DMS53 treated with DMSO at 0.1 percent for 48 hours (cell line): ENCODE measurements at regions not wholly inside any gene's neighbourhood (a gene's known extent, or its start where the extent isn't known, plus 50 kb on each side); places are given as distances from the start of the nearest gene placed in this dataset.

Experiments used
- DNase-seq: peaks from one replicate; lab custom pipeline; 2025; ENCODE audit not compliant: unreplicated experiment; lab: John Stamatoyannopoulos, UW

DNA sequence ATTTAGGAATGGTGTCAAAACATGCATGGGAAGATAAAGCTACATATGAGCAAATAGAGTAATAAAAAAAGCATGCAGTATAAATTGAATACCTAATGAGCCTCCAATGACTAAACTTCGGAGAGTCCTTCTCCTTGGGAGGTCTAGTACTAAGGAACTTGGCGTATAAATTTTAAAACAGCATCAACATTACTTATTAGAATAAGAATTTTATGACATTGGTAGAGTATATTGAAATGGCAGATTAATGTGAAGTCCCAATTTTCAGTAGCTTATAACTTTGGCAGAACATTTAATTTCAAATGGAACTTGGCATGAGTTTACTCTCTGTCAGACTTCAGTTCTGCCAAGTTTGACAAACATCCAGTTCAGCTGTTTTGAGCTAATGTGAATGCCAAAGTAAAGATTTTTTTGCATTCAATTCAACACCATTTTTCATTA lies 104.7 kb upstream of the RGS18 start:
- DNase-seq = no peak

DNA sequence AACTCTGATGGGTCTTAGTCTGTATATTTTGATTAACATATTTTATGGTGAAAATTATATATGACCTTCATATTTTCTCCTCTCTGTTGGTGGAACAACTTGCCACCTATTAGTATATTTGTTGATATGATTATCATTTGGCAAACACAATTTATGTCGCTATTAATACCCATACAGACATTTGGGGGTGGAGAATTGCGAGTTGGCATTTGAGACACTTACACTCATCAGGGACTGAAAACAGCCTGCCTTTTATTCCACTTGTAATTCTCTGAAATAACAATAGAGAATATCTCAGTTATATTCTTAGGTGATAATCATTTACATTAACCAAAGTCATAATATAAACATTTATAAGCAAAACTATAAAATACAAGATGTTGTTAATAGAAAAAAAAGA lies 100.5 kb upstream of the RGS18 start:
- DNase-seq = no peak

DNA sequence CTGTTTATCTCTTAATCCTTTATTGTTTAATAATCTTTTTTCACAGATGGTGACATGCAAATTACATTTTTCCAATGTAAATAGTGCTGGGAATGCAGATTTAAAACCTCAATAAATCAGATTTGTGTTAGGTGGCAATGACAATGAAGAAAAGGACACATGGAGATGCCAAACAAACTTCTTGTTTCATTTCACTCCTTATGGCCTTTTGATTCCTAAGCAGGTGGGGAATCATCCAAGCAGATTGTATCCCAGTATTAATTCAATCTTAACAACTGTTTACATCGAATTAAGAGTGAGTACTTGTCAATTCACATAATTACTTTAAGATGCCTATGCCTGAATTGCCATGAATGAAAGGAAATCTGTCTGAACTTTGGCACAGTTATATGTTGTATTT lies 98.9 kb upstream of the RGS18 start:
- no peak for DNase-seq

DNA sequence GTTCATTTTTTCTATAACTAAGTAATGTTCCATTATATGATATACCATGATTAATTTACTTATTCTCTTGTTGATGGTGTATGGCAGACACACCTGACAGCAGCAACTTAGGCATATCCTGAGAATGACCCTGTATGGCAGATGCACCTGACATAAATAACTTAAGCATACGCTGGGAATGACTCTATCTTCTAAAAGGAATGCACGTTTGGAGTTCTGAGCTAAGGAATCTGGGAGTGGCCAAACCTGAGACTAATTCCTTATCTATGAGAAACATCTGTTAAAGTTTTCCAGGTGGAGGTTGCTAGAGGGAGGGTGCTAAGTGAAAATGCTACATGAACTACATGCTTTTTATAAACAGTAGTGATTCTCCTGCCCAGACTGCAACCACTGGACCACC lies 96.7 kb upstream of the RGS18 start:
- DNase-seq = no peak

DNA sequence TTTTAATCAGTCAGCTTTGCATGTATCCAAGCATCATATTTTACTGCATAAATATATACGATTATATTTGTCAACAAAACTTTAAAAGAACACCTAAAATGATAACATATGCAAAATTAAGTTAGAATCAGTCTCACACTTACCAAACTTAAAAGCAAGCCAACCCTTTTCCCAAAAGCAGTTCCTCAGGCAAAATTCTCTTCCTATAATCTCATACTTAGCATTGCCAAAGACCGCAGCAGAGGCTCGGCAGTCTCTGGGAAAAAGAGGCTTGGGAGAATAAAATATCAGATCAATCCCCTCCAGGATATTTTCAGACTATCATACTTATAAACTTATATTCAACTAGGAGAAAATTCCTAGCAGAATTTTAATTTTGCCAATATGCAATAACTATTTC lies 93.2 kb upstream of the RGS18 start:
- DNase-seq = no peak

DNA sequence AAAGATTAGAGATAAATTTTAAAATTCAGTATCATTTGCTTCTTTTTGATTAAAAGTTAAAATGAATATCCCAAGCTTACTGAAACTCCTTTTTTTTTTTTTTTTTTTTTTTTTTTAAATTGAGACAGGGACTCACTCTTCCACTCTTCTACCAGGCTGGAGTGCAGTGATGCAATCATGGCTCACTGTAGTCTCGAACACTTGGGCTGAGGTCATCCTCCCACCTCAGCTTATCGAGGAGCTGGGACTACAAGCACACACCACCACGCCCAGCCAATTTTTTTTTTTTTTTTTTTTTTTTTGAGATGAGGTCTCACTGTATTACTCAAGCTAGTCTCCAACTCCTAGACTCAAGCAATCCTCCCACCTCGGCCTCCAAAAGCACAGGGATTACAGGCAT lies 92.1 kb upstream of the RGS18 start:
- DNase-seq = no peak

DNA sequence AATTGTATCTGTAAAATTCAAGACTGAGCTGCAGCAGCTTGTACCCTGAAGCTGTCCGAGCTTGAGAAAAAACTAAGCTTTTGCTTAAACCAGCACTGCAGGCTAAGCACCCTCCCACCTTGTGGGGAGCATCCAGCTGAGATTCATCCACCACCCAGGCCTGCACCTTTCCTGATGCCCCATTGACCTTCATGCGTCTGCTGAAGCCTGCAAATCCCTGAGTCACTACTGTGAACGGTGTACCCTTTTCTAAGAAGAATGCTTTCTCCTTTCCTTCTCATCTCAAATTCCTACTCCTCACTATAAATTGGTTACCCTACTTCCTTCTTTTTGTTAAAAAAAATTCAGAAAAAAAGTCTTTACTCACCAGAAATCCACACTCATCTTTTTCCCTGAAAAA lies 90.9 kb upstream of the RGS18 start:
- no peak for DNase-seq

DNA sequence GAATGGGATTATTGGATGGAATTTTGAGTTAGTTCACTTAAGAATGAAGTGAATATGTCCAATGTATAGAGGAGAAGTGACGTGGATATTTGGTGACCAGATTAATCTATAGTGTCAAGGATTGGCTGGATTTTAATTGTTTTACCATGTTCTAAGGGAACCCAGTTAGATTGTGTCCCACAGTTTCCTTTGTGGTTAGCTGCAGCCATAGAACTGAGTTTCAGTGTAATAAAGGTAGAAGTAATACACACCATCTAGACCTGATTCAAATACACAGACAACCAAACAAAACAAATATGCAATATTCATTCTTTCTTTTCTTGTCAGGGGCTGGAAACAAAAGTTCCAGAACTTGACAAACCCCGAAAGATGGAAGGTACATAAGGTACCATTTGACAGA lies 88.0 kb upstream of the RGS18 start:
- DNase-seq = no peak

DNA sequence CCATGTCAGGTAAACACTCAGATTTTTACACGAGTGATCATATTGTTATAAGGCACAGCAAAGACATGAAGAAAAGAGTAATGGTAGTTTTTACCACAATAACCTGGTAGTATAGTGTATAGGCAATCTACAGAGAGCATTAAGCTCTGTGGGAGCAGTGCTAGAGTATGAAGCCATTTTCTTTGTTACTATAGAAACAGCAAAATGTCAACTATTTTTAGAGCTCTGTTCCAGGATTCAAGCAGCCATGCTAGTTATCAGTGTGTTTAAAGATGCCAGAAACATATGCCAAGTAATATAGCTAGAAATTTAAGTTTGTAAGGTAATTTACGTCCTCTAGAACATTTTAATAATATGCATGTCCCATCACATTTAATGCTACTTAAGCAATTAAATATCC lies 77.6 kb upstream of the RGS18 start:
- no peak for DNase-seq

DNA sequence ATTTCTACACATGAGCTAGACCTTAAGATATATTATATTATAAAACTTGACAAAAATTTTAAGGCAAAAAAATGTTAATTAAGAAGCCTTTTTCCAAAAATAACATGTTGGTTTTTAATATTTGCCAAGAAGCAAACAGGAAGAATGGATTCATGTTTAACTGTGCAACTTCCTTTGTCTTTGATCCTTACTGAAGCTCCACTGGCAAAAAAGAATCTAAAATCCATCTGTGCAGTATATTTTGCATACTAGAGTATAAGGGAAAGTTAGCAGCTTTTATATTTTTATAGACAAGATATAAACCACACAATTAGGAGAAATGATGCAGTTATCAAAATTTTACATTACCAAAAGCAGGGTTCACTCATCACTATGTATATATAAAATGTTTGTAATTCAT lies 76.9 kb upstream of the RGS18 start:
- DNase-seq = no peak

DNA sequence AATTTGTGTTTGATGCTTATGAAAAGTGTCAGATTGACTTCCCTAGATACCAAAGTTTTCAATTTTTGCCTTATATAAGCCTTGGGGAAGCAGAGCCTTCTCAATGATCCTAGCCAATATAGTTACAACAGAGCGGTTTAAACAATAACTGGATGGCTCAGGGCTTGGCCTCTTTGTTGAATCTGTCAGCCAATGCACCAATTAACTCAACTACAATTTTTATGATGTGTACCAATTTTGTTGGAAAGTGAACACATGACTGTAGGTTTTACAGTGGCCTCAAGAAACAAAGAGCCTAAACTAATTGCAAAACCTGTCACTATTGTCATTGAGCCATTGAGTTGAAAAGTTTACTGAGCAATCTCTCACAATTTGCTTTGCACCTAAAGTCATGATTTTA lies 71.6 kb upstream of the RGS18 start:
- DNase-seq = no peak

DNA sequence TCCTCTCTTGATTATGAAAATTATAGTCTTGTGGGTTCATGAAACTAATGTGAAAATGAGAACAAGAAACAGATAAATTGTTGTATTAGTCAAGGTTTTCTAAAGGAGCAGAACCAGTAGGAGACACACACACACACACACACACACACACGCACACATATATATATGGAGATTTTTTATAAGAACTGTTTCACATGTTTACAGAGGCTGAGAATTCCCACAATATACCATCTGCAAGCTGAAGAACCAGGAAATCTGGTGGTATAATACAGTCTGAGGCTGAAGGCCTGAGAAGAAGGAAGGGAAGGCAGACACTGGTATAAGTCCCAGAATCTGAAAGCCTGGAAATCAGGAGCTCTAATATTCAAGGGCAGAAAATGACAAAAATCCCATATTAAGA lies 70.9 kb upstream of the RGS18 start:
- DNase-seq = no peak

DNA sequence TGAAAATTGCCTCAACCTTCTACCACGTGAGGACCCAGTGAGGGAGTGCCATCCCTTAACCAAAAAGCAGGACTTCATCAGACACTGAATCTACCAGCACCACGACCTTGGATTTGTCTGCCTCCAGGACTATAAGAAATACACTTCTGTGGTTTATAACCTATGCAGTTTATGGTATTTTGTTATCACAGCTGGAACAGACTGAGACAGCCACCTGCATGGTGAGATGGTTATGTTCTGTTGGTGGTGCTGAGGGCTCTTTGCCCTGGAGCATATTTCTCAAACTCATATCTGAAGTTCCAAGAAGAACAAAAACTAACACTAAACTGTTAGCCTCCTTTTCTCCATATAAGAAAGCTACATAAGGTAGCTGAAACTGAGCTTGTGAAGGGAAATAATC lies 69.8 kb upstream of the RGS18 start:
- no peak for DNase-seq

DNA sequence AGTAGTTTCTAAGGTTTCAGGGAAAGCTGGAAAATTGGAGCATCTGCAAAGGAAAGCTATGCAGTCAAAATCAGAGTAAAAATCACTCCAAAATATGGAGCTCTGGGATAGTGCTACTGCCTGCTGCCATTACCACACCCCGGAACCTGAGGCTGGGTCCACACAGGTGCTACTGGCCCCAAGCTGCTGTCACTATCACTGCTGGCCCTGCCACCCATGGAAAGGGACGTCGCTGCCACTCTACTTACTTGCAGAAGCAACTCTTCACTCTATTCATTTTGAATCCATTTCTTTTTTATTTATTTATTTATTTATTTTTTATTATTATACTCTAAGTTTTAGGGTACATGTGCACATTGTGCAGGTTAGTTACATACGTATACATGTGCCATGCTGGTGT lies 60.3 kb upstream of the RGS18 start:
- DNase-seq = no peak

DNA sequence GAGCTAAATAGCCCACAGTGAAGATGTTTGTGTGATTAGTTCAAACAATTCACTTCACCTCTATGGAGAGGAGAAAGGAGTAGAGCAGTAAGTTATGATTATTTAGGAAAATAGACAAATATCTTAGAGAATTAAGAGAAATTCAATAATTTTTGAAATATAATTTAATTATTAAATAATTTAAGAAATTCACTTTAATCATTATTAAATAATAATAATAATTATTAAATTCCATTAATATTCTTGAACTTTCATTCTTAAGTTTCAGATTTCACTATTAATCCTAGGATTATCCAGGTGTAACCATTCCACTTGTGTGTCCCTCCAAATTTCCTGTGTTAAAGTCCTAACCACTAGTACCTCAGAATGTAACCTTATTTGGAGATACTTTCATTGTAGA lies 58.9 kb upstream of the RGS18 start:
- no peak for DNase-seq

DNA sequence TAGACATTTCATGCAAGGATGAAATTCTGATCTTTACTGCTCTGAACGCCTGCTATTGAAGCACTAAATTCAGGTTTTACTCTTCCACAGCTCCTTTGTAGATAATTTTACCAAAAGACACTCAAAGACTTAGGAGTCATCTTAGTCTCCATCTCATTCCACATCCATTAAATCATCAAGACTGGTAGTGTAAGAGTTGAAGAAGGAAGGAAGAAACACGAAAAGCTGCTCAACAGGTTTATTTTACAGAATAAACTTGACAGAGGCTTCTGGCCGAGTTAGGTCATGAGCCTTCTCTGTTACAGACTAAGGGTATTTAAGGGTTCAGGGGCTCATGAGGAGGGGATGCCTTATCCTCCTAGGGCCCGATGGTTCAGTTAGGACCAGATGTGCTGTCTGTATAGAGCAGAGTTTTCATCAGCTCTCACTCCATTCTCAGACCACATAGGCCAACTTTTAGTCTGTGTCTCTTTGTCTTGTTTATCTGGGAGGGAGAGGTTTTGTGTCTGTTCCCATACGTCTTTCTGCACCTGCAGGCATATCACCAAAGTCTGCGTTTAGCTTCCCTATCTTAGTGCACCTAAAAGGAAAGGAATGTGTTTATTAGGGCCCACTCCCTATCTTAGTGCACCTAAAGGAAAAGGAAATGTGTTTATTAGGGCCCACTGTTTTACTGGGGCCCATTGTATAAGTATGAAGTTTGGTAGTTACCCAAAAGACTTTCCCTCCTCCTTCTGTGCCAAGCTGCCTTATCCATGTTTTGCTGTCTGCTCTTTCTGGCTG lies 57.4 kb upstream of the RGS18 start:
- no peak for DNase-seq

DNA sequence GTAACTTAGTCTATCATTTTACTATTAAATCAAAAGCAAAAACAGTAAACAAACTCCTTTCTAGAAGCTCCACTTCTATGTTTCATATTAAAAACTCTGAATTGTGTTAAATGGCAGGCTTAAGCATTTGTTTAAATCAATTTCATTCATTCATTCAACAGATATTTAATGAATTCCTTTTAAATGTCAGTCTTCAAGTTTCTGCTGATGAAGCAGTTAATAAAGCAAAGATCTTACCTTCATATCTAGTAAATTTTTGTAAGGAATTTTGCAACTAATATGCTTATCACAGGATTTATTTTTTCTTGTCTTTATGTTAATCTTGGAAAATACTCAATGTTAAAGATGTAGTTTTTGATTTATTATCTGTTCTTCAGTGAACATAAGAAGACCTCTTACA lies 54.1 kb upstream of the RGS18 start:
- no peak for DNase-seq

DNA sequence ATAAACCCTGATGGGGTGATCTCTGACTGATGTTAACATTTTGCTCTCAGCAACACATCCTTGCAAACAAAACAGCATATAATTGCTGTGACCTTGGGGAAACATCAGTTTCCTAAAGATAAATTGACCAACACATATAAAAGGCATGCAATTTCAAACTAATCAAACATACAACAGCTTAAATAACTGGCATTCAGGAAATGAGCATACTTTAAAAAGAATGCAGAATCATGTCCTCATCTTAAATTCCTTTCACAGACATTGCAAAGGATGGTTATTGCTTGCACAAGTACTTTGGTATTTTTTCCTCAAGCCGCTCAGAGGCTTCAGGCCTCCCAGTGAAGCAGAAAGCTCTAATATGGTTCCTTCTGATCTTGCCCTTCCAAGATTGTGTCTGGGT lies 53.4 kb upstream of the RGS18 start:
- DNase-seq = no peak

DNA sequence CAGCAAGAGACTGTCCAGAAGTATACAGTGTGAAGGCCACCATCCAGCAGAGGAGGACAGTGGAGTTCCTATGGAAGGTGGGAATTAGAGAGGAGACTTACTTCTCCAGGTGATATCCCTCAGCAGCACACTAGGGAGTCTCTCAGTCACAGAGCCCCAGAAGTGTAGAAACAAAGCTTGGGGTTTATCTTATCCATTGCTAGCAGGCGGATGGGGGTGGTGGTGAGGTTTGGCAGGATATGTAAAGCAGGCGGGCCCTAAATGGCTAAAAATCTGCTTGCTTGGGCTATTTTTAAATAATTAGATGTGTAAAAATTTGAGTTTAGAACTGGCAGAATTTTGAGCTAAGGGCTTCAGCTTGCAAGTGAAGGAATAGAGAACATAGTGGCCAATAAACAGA lies 50.1 kb upstream of the RGS18 start:
- DNase-seq = no peak
